ENCODE measurements at regions not wholly inside any gene's neighbourhood (a gene's known extent, or its start where the extent isn't known, plus 50 kb on each side); places are given as distances from the start of the nearest gene placed in this dataset.

DNA sequence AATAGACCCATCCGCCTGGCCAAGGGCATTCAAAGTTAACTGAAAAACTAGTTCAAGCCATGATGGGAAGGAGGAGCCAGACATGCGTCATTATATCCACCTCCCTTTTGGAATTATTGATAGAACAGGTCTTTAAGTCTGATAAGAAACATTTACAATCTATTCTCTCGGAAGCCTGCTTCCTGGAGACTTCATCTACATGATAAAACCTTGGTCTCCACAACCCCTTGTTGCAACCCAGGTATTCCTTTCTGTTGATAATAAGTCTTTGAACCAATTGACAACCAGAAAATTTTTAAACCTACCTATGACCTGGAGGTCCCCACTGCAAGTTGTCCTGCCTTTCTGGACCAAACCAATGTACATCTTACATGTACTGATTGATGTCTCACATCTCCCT lies 451.3 kb downstream of the NAF1 start:
- DNase-seq = no peak

GRCh38 chr4:162707962-162708361 lies 458.7 kb downstream of the NAF1 start:
- DNase-seq = no peak

- no peak for DNase-seq
These were observed 460.1 kb downstream of the NAF1 start for GRCh38 chr4:162706632-162707031.

GRCh38 chr4:162706051-162706450 lies 460.6 kb downstream of the NAF1 start:
- DNase-seq = no peak

DNA sequence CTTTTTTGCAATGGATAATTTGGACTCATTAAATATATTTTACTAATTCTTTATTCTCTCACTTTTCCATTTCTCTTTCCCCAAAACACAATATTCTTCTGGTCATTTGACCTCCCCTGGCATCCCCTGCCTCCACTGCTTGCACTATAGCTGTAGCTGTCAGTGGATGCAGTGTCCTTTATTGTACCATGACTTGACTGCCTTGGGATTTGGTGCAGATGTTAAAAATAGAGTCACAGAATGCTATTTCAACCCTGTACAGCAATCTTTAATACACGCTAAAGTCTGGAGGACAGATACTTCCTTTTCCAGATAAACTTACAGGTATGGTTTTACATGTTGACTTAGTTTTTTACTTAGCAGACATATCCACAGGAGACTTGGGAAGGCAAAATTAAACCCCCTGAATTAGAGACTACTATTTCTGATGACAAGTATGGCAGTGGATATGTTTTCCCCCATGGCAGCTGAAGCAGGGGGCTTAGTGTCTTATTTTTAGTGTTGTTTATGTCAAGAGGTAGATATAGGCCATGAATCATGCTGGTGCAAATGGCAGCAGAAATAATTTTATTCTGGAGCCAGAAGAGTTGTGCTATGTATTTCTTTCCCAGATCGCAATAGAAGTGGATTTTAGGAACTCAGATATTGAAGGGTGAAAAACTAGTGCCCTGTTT lies 461.4 kb downstream of the NAF1 start:
- no peak for DNase-seq

GRCh38 chr4:162700815-162701361 lies 465.8 kb downstream of the NAF1 start:
- DNase-seq = no peak

DNA sequence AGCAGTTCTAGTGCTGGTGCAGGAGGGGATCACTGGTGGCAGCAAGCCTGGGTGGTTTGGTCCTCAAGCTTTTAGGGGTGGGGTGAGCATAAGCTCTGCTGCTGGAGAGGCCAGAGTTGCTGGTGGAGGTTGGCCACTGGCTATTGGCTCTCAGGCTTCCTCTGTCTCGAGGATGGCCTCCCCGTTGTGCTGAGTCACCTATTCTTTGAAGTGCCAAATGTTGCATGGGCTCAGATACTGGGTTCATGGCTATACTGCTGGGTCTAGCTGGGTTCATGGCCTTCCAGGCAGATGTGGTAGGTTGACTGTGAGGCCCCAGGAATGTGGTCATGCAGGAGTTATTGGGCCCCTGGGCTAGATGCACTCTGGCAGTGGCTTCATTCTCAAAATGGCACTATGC lies 466.3 kb downstream of the NAF1 start:
- DNase-seq = no peak

GRCh38 chr4:162699629-162700028 lies 467.1 kb downstream of the NAF1 start:
- no peak for DNase-seq

DNA sequence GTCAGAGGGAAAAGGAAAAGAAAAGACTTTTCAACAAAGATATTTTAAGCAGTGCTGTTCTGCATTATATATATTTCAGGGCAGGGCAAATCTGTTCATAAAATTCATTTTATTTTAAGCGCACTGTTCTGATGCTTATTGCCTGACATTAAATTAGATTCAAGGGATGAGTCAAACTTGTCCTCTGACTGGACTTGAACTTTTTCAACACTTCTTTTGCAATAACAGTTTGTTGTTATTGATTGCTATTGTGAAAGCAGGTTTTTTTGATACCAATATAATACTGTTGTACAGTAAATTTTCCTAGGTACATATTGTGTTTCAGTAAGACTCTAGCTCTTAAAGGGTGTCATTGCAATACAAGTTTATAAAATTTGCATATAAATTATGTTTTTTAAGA lies 481.3 kb downstream of the NAF1 start:
- no peak for DNase-seq

DNA sequence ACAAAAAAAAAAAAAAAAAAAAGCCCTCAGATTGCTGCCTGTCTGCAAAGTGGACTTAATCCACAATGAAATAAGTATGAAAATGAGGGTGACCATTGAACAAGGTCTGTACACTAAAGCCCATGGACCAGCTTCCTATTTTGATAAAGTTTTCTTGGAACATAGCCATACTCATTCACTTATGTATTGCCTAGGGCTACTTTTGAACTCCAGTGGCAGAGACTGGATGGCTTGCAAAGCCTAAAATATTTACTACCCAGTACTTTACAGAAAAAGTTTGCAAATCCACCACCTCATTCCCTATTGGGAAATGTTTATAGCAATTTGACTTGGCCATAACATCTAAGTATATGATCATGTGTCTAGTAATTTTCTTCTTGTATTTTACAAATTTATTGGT lies 481.7 kb downstream of the NAF1 start:
- no peak for DNase-seq

GRCh38 chr4:162684371-162684700 lies 482.4 kb downstream of the NAF1 start:
- no peak for DNase-seq

DNA sequence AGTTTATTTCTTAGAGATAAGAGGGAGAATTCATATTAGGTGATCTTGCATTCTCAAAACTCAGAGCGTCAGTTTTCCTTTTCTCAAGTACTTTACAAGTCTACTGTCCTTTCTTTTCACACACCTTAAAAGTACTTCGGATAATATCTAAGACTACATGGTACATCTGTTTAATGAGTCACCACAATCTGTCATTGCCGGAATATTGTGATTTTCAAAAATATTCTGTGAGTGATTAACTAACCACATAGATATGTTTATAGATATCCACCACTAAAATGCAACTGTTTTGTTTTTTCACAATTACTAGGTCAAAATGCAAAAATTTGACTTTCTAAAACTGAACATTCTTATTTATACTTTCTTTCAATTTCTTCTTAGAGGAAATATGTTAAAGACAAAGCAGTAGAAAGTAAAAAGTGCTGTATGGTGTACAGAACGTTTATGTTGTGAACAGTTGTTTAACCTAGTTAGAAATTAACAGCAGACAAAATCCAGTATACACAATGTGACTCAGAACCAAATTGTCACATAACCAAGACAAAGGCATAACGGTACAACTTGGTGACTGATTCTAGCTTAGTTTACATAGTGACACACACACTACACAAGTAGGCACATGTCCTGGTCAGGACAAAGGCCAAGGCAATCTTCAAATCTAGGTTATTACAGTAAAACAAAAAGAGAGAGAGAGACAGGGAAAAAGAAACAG lies 482.9 kb downstream of the NAF1 start:
- no peak for DNase-seq

DNA sequence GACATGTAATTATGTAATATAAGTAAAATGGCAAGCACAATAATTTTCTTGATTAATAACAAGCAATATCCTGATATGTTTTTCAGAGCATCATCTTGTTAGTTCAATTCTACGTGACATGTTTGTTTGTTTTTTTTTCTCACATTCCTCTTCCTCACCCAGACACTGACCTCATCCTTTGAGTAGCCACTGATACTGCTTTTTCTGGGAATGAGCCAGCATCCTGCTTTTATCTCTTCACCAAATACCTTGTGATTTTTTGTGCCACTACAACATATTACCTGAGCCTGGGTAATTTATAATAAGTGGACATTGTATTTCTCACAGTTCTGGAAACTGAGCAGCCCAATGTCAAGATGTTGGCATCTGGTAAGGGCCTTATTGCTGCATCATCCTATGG lies 484.0 kb downstream of the NAF1 start:
- DNase-seq = no peak

GRCh38 chr4:162681212-162681611 lies 485.5 kb downstream of the NAF1 start:
- DNase-seq = no peak

GRCh38 chr4:162675661-162676060 lies 491.0 kb downstream of the NAF1 start:
- DNase-seq = no peak

DNA sequence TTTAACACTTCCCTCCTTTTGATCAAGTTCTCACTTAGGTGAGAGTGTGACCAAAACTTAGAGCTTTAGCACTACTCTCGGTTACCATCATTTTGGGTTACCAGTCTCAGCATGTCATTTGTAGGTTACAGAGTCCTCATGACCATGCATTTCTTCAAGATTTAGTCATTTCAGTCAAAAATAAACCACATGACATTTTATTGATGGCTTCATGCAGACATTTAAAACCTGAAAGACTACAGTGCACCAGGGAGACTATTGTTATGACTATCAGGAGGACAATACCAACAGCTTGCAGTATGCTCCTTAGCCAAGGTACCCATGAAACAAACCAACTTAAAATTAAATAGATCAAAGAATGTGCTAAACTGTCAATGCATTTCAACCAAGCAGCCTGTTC lies 498.1 kb upstream of the FSTL5 start:
- DNase-seq = no peak

GRCh38 chr4:162659716-162660115 lies 495.9 kb upstream of the FSTL5 start:
- no peak for DNase-seq

DNA sequence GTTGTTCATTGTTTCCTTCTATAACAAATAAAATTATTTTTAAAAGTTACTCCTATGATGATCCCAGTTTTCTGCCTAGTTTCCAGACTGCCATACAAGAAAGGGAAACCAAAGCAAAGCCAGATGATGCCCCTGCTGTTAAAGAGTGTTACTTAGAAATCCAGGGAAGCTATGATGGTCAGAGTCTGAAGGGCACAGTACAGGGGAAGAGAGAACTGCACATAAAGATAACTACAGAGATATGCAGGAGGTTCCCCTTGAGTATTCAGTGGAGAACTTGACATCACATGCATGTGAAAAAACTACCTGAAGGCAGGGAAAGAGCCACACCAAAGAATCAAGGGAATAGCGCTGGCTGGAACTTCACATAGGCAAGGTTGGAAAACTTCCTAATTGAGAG lies 494.2 kb upstream of the FSTL5 start:
- DNase-seq = no peak

DNA sequence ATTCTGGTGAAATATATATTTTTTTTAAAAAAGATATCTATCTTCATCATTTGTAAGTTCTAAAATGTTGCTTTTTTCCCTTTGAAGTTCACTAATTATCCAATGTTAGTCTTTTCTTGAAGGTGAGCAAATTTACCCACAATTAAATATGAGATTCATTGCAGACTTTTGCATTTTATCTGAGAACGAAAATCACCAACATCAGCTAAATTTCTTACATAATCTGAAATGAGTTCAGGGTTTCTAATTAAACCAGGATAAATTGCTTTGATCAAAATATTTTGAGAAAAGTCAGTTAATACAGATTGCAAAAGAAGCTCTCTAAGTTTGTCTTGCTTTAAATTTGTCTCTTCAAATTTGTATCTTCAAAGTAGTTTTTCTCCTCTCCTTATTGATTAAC lies 486.4 kb upstream of the FSTL5 start:
- no peak for DNase-seq

DNA sequence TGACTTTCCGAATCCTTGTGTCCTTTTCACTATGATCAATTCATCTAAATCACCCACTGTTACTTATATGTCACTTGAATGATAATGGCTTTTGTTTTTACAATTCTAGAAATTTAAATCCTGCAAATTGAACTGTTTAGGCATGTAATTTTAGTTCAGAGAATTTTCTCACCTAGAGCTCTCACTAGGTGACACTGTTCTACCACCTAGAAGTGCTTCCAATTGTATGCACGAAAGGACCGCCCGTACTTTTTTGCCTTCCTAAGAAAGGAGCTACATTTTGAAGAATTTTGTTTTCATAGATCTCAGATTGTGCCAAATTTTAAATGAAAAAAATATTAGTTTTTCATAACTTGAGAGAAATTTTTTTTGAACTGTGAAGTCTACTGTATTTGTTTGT lies 481.6 kb upstream of the FSTL5 start:
- no peak for DNase-seq

- no peak for DNase-seq
These were observed 480.5 kb upstream of the FSTL5 start for GRCh38 chr4:162644346-162644745.

DNA sequence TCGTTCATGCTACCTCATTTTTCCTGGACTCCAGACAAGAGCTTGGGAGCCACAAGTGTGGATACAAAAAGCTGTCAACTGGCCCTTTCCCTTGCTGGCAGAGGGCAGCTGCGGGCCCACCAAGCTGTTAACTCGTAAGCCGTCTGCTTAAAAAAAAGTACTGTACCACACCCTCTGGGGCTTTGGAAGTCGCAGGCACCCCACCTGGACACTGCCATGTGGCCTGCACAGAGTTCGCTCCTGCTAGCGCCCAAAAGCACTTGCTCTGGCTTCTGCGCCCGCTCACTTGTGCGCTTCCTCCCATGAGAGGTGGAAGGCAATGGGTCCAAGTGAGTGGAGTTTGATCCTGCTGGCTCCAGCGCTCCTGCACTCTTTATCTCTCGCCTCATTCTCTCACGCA lies 476.4 kb upstream of the FSTL5 start:
- no peak for DNase-seq

GRCh38 chr4:162634390-162634789 lies 470.6 kb upstream of the FSTL5 start:
- no peak for DNase-seq

- DNase-seq = no peak
These were observed 458.9 kb upstream of the FSTL5 start for GRCh38 chr4:162622664-162623063.

DNA sequence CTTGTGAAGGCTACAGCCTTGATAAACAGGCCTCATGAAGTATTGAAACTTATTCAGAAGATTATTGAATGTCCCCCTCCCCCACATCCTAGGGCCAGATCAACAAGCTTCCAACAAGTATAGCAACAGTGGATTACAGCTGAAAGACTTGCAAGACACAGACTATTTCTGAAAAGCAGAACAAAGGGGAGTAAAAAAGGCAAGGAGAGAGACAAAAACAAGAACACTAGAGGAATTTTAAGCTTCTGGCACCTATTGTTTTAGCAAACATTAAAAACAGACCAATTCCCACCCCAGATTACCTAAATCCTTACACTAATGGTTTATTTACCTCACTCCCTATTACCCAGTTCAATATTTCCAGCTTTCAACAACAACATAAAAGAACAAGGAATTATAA lies 446.3 kb upstream of the FSTL5 start:
- no peak for DNase-seq

All from CD4-positive, alpha-beta T cell treated with Interleukin-15 for 1 hour (primary cell).